K562 (cell line): ENCODE measurements at regions not wholly inside any gene's neighbourhood (a gene's known extent, or its start where the extent isn't known, plus 50 kb on each side); places are given as distances from the start of the nearest gene placed in this dataset.

Experiments used
- GABPB2 ChIP-seq: fragments of 250-450 bp; sonication (Bioruptor Pico); conservative IDR thresholded peaks from 2 replicates; pipeline ENCODE4 v1.5.1; 2021; ENCODE audit warnings: mild to moderate bottlenecking
- HDAC3 ChIP-seq: fragments of 450-650 bp; IDR thresholded peaks from 2 replicates; pipeline ENCODE4 v1.6.1; 2018; ENCODE audit warnings: borderline replicate concordance, mild to moderate bottlenecking, moderate library complexity; ENCODE audit not compliant: partially characterized antibody
- RBM17 ChIP-seq: fragments of 200-400 bp; formaldehyde crosslinking; IDR thresholded peaks from 2 replicates; pipeline ENCODE4 v1.6.1; 2017; ENCODE audit warnings: low read depth, mild to moderate bottlenecking, low read length, borderline replicate concordance
- SOX6 ChIP-seq: fragments of 450-650 bp; IDR thresholded peaks from 2 replicates; pipeline ENCODE4 v1.6.1; 2014; ENCODE audit warnings: mild to moderate bottlenecking
- SRSF9 ChIP-seq: fragments of 200-400 bp; formaldehyde crosslinking; IDR thresholded peaks from 2 replicates; pipeline ENCODE4 v1.6.1; 2017; ENCODE audit warnings: low read depth, low read length, borderline replicate concordance
- TBP ChIP-seq: optimal IDR thresholded peaks from 2 replicates; pipeline ENCODE3; 2011; ENCODE audit warnings: low read depth, low read length, improper control_type of control experiment
- YY1 ChIP-seq, 3 experiments: IDR thresholded peaks; 2 replicates each; pipeline ENCODE4 v1.6.1; 2011; ENCODE audit warnings: low read length in 2 of 3, mild to moderate bottlenecking in 2 of 3, moderate library complexity in 2 of 3, borderline replicate concordance in 1 of 3, control low read depth in 1 of 3, low read depth in 1 of 3; ENCODE audit not compliant: insufficient read depth in 3 of 3, insufficient replicate concordance in 2 of 3, control insufficient read depth in 1 of 3, insufficient read length in 1 of 3; ENCODE audit errors: extremely low read depth in 1 of 3
- TF ChIP-seq, protein P1 (sequence below): IDR thresholded peaks from 2 replicates; pipeline ENCODE4 v1.6.1; 2016; ENCODE audit warnings: missing genetic modification characterization, missing compliant biosample characterization
- TF ChIP-seq, protein P2 (sequence below), 2 experiments: fragments of 200-800 bp in 1 of 2; sonication (Bioruptor generic) in 1 of 2; sonication (generic) in 1 of 2; formaldehyde crosslinking in 1 of 2; IDR thresholded peaks in 1 of 2; conservative IDR thresholded peaks in 1 of 2; 2 replicates each; pipeline versions ENCODE4 v1.5.0 to v1.6.1; 2016 to 2020; ENCODE audit warnings: missing compliant biosample characterization in 1 of 2, missing genetic modification characterization in 1 of 2, missing genetic modification reagents in 1 of 2
- TF ChIP-seq, protein P3 (sequence below), 3 experiments: IDR thresholded peaks in 2 of 3; conservative IDR thresholded peaks in 1 of 3; 2 replicates each; pipeline ENCODE4 v1.5.1; 2011 to 2012; ENCODE audit warnings: low read length in 3 of 3, mild to moderate bottlenecking in 3 of 3, control low read depth in 2 of 3, improper control_type of control experiment in 1 of 3, inconsistent platforms in 1 of 3, low read depth in 1 of 3, mixed read lengths in 1 of 3, moderate library complexity in 1 of 3; ENCODE audit not compliant: insufficient read depth in 2 of 3
- TF ChIP-seq, protein P4 (sequence below): fragments of 450-650 bp; IDR thresholded peaks from 2 replicates; pipeline ENCODE4 v1.6.1; 2016
- TF ChIP-seq, protein P5 (sequence below): fragments of 450-650 bp; IDR thresholded peaks from 2 replicates; pipeline ENCODE4 v1.6.1; 2016; ENCODE audit warnings: antibody characterized with exemption
- TF ChIP-seq, protein P6 (sequence below): fragments of 250-450 bp; sonication (Bioruptor Pico); IDR thresholded peaks from 2 replicates; pipeline ENCODE4 v1.4.0; 2020; ENCODE audit warnings: mild to moderate bottlenecking

DNA sequence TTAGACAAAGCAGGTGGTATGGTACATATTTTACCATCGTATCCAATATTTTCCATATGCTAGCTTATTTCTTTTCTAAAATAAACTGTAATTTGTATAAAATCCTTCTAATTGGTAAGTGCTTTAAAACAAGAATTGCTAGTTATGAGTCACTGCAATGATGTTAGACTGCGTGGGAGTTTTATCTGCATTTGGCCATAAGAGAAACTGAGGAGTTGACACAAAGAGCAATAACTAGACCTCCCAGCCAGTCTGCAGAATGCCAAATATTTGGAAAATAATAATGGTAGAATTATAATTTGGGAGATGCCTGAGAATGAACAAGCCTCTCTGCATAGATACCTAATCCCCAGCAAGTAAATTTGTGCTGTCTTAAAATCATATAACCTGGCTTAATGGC, 61.7 kb upstream of the PTPRR start:
- TF ChIP-seq, protein P1, sequence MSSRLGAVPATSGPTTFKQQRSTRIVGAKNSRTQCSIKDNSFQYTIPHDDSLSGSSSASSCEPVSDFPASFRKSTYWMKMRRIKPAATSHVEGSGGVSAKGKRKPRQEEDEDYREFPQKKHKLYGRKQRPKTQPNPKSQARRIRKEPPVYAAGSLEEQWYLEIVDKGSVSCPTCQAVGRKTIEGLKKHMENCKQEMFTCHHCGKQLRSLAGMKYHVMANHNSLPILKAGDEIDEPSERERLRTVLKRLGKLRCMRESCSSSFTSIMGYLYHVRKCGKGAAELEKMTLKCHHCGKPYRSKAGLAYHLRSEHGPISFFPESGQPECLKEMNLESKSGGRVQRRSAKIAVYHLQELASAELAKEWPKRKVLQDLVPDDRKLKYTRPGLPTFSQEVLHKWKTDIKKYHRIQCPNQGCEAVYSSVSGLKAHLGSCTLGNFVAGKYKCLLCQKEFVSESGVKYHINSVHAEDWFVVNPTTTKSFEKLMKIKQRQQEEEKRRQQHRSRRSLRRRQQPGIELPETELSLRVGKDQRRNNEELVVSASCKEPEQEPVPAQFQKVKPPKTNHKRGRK (tag) = no peak
- TF ChIP-seq SRSF9 (no peak), TBP (no peak), HDAC3 (no peak), SOX6 (no peak), RBM17 (no peak), GABPB2 (CRISPR knock-in tag) (no peak), YY1 (IDR thresholded peaks at IDR 0.05; ENCODE audit: borderline replicate concordance in 1 of 3, control insufficient read depth in 1 of 3, extremely low read depth in 1 of 3, insufficient read depth in 3 of 3, insufficient read length in 1 of 3, insufficient replicate concordance in 2 of 3, low read depth in 1 of 3, low read length in 2 of 3) (no peak)
- TF ChIP-seq, protein P2, sequence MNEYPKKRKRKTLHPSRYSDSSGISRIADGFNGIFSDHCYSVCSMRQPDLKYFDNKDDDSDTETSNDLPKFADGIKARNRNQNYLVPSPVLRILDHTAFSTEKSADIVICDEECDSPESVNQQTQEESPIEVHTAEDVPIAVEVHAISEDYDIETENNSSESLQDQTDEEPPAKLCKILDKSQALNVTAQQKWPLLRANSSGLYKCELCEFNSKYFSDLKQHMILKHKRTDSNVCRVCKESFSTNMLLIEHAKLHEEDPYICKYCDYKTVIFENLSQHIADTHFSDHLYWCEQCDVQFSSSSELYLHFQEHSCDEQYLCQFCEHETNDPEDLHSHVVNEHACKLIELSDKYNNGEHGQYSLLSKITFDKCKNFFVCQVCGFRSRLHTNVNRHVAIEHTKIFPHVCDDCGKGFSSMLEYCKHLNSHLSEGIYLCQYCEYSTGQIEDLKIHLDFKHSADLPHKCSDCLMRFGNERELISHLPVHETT (CRISPR knock-in tag; conservative IDR thresholded peaks at IDR 0.05 in 1 of 2, IDR thresholded peaks at IDR 0.05 in 1 of 2) = no peak
- TF ChIP-seq, protein P3, sequence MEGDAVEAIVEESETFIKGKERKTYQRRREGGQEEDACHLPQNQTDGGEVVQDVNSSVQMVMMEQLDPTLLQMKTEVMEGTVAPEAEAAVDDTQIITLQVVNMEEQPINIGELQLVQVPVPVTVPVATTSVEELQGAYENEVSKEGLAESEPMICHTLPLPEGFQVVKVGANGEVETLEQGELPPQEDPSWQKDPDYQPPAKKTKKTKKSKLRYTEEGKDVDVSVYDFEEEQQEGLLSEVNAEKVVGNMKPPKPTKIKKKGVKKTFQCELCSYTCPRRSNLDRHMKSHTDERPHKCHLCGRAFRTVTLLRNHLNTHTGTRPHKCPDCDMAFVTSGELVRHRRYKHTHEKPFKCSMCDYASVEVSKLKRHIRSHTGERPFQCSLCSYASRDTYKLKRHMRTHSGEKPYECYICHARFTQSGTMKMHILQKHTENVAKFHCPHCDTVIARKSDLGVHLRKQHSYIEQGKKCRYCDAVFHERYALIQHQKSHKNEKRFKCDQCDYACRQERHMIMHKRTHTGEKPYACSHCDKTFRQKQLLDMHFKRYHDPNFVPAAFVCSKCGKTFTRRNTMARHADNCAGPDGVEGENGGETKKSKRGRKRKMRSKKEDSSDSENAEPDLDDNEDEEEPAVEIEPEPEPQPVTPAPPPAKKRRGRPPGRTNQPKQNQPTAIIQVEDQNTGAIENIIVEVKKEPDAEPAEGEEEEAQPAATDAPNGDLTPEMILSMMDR (IDR thresholded peaks at IDR 0.05 in 2 of 3, conservative IDR thresholded peaks at IDR 0.05 in 1 of 3; ENCODE audit: insufficient read depth in 2 of 3, low read depth in 1 of 3, low read length in 3 of 3) = no peak
- TF ChIP-seq, protein P4, sequence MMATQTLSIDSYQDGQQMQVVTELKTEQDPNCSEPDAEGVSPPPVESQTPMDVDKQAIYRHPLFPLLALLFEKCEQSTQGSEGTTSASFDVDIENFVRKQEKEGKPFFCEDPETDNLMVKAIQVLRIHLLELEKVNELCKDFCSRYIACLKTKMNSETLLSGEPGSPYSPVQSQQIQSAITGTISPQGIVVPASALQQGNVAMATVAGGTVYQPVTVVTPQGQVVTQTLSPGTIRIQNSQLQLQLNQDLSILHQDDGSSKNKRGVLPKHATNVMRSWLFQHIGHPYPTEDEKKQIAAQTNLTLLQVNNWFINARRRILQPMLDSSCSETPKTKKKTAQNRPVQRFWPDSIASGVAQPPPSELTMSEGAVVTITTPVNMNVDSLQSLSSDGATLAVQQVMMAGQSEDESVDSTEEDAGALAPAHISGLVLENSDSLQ = no peak
- TF ChIP-seq, protein P5, sequence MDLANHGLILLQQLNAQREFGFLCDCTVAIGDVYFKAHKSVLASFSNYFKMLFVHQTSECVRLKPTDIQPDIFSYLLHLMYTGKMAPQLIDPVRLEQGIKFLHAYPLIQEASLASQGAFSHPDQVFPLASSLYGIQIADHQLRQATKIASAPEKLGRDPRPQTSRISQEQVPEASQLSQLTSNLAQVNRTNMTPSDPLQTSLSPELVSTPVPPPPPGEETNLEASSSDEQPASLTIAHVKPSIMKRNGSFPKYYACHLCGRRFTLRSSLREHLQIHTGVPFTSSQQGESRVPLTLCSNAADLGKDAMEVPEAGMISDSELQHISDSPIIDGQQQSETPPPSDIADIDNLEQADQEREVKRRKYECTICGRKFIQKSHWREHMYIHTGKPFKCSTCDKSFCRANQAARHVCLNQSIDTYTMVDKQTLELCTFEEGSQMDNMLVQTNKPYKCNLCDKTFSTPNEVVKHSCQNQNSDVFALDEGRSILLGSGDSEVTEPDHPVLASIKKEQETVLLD = no peak
- TF ChIP-seq, protein P6, sequence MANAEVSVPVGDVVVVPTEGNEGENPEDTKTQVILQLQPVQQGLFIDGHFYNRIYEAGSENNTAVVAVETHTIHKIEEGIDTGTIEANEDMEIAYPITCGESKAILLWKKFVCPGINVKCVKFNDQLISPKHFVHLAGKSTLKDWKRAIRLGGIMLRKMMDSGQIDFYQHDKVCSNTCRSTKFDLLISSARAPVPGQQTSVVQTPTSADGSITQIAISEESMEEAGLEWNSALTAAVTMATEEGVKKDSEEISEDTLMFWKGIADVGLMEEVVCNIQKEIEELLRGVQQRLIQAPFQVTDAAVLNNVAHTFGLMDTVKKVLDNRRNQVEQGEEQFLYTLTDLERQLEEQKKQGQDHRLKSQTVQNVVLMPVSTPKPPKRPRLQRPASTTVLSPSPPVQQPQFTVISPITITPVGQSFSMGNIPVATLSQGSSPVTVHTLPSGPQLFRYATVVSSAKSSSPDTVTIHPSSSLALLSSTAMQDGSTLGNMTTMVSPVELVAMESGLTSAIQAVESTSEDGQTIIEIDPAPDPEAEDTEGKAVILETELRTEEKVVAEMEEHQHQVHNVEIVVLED (CRISPR knock-in tag) = no peak
